ENCODE measurements at regions not wholly inside any gene's neighbourhood (a gene's known extent, or its start where the extent isn't known, plus 50 kb on each side); places are given as distances from the start of the nearest gene placed in this dataset.

DNA sequence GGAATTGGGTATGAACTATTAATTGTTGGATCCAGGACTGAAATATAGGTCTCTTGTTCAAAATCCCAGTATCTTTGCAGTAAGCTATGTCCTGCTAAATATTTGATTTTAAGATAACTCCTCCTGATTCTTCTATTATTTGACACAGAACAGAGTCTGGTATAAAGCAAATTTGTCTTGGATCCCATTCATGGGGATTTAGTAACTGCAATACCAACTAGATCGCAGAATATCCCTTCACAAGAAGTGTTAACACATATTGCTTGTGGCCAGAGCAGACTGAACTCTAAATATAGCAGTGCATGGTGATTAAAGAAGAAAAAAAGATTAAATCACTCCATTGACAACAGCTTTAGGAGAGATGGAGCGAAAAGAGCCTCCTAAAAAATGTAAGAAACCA lies 68.2 kb upstream of the ARHGAP42 start:
- H3K4me3 ChIP-seq: no peak overlapping the region
- no peaks in the 10 kb centered on the region for H3K36me3 ChIP-seq
- no peak overlapping the region for H3K27ac ChIP-seq
- no peak for TF ChIP-seq POLR2A (IDR thresholded peaks at IDR 0.05)
- TF ChIP-seq, protein P1, sequence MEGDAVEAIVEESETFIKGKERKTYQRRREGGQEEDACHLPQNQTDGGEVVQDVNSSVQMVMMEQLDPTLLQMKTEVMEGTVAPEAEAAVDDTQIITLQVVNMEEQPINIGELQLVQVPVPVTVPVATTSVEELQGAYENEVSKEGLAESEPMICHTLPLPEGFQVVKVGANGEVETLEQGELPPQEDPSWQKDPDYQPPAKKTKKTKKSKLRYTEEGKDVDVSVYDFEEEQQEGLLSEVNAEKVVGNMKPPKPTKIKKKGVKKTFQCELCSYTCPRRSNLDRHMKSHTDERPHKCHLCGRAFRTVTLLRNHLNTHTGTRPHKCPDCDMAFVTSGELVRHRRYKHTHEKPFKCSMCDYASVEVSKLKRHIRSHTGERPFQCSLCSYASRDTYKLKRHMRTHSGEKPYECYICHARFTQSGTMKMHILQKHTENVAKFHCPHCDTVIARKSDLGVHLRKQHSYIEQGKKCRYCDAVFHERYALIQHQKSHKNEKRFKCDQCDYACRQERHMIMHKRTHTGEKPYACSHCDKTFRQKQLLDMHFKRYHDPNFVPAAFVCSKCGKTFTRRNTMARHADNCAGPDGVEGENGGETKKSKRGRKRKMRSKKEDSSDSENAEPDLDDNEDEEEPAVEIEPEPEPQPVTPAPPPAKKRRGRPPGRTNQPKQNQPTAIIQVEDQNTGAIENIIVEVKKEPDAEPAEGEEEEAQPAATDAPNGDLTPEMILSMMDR (IDR thresholded peaks at IDR 0.05): no peak
- 50 to 61% methylated on average over 2 of the region's 2 CpGs for WGBS, 2 donors
- H3K4me1 ChIP-seq: no peaks in the 10 kb centered on the region
- DNase-seq: no peak
- intact Hi-C loops (cut with DNase I): no loop called here
- H3K9me3 ChIP-seq: peaks cover 0 to 27% (median 15%) of the 10 kb centered on the region in 3 donors
- no peaks in the 10 kb centered on the region for H3K27me3 ChIP-seq

- DNase-seq: no peak
- intact Hi-C loops (cut with DNase I): no loop called here
- no peak for TF ChIP-seq POLR2A (IDR thresholded peaks at IDR 0.05)
- TF ChIP-seq, protein P1 (IDR thresholded peaks at IDR 0.05): no peak
These were observed 67.6 kb upstream of the ARHGAP42 start for GRCh38 chr11:100619484-100619883.

DNA sequence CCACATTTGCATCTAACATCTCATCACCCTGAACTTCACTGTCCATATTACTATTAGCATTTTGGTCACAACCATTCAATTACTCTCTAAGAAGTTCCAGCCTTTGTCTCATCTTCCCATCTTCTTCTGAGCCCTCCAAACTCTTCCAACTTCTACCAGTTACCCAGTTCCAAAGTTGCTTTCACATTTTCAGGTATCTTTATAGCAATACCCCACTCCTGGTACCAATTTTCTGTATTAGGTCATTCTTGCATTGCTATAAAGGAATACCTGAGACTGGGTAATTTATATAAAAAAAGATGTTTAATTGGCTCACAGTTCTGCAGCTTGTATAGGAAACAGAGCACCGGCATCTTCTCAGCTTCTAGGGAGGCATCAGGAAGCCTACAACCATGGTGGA lies 64.7 kb upstream of the ARHGAP42 start:
- Histone ChIP-seq H3K27ac (no peak overlapping the region), H3K27me3 (no peaks in the 10 kb centered on the region), H3K4me1 (no peaks in the 10 kb centered on the region), H3K4me3 (no peak overlapping the region), H3K9me3 (peaks cover 0 to 27% (median 15%) of the 10 kb centered on the region in 3 donors), H3K36me3 (no peaks in the 10 kb centered on the region)
- TF ChIP-seq, protein P1 (IDR thresholded peaks at IDR 0.05): no peak
- no peak for TF ChIP-seq POLR2A (IDR thresholded peaks at IDR 0.05)
- intact Hi-C loops (cut with DNase I): no loop called here
- DNase-seq: no peak
- WGBS, 2 donors: 71 to 86% methylated on average over 1 of the region's 1 CpG

More at GRCh38 chr11:100619484-100619883, 67.6 kb upstream of the ARHGAP42 start:
- Histone ChIP-seq H3K27me3 (no peaks in the 10 kb centered on the region), H3K9me3 (peaks cover 0 to 27% (median 15%) of the 10 kb centered on the region in 3 donors), H3K27ac (no peak overlapping the region), H3K4me1 (no peaks in the 10 kb centered on the region), H3K4me3 (no peak overlapping the region), H3K36me3 (no peaks in the 10 kb centered on the region)
- 42 to 47% methylated on average over 2 of the region's 2 CpGs for WGBS, 2 donors

DNA sequence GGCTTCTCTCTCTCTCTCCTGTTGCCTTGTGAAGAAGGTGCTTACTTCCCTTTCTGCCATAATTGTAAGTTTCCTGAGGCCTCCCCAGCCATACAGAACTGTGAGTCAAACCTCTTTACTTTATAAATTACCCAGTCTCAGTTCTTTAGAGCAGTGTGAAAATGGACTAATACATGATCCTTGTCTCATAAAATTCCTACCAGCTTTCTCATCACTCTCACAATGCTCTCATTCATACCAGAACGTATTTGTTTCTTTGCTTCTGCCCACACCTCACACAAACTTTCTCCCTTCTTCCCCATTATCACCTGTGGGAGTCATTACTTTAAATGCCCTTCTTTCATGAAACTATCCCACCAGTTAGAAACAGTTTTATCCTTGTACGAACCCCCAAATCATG lies 62.7 kb upstream of the ARHGAP42 start:
- Histone ChIP-seq H3K36me3 (no peaks in the 10 kb centered on the region), H3K9me3 (peaks cover 0 to 27% (median 15%) of the 10 kb centered on the region in 3 donors), H3K4me1 (no peaks in the 10 kb centered on the region), H3K27ac (no peak overlapping the region), H3K27me3 (no peaks in the 10 kb centered on the region), H3K4me3 (no peak overlapping the region)
- intact Hi-C loops (cut with DNase I): no loop called here
- no peak for DNase-seq
- TF ChIP-seq POLR2A (IDR thresholded peaks at IDR 0.05): no peak
- TF ChIP-seq, protein P1 (IDR thresholded peaks at IDR 0.05): no peak
- WGBS, 2 donors: 69 to 72% methylated on average over 2 of the region's 2 CpGs

DNA sequence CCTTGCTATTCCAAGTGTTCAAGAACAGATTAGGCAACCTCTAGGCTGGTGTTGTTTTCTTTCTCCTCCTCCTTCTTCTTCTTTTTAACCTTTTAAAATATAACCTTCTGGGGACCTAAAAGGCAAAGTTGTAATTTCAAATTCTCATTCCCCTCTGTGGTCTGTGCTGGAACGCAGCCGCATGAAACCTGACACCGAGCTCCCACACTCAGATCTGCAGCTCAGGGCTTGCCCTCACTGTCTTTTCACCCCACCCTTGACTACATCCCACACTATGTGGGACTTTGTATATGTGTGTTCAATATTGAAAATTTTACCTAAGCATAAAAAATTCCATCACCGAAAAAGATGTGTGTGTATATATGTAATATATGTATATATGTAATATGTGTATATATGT lies 62.0 kb upstream of the ARHGAP42 start:
- intact Hi-C loops (cut with DNase I): no loop called here
- no peaks in the 10 kb centered on the region for H3K27me3 ChIP-seq
- H3K4me1 ChIP-seq: no peaks in the 10 kb centered on the region
- peaks cover 0 to 27% (median 15%) of the 10 kb centered on the region in 3 donors for H3K9me3 ChIP-seq
- DNase-seq: no peak
- TF ChIP-seq, protein P1 (IDR thresholded peaks at IDR 0.05): no peak
- TF ChIP-seq POLR2A (IDR thresholded peaks at IDR 0.05): no peak
- WGBS, 2 donors: 59 to 62% methylated on average over 4 of the region's 4 CpGs
- H3K4me3 ChIP-seq: no peak overlapping the region
- no peak overlapping the region for H3K27ac ChIP-seq
- no peaks in the 10 kb centered on the region for H3K36me3 ChIP-seq

Data from esophagus squamous epithelium (tissue), 5 donors.